ENCODE measurements at regions not wholly inside any gene's neighbourhood (a gene's known extent, or its start where the extent isn't known, plus 50 kb on each side); places are given as distances from the start of the nearest gene placed in this dataset.
A peak's percentile ranks its signal among the peaks of the same experiment; 100 is the strongest.

- DNase-seq = no peak
Measured at GRCh38 chrX:45980726-45981125, 564.5 kb downstream of the ZNF674 start.

DNA sequence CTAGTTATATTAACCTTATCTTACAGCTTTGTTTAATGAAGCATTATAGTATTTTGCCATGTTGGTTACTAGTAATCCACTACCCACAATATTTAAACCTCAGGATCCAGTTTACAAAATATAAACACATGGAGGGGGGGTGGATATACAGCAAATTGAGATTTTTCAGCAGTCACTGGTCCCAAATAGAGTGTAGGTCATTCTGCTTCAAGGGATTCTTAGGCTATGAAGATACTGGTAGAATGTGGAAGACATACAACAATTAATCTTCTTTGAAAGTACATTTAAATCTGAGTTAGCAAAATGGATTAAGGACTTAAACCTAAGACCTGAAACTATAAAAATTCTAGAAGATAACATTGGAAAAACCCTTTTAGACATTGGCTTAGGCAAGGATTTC, 569.6 kb downstream of the ZNF674 start:
- no peak for DNase-seq

- DNase-seq = no peak
Measured at GRCh38 chrX:45972636-45973035, 572.6 kb downstream of the ZNF674 start.

- no peak for DNase-seq
Measured at GRCh38 chrX:45959567-45959966, 585.7 kb downstream of the ZNF674 start.

DNA sequence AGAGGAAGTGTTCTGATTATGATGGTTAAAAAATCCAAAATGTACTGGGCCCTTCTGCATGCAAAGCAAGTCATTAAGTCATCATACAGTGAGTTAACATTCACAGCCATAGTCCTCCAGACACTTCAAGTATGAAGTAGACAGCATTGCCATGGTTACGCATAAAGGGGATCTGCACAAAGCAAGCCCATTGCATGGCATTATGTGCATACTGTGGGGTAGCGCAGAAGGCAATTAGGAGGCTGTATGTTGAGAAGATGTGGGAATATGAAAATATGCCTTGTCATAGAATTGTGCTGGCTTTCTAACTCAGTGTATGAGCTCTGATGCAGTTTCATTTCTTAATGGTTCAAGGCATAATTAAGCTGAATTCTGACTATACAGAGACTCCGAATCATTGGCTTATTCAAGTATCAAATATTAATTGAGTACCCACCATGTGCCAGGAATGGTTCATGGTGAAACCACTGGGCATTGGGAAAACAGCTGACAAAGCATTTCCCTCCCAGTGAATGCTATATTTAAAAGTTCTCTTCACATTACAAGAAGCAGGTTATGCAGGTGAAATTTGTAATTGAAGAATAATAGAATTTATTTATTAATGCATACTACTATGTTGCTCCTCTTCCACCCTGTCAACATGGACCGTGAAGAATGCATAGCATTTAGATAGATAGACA, 588.9 kb downstream of the ZNF674 start:
- no peak for DNase-seq

DNA sequence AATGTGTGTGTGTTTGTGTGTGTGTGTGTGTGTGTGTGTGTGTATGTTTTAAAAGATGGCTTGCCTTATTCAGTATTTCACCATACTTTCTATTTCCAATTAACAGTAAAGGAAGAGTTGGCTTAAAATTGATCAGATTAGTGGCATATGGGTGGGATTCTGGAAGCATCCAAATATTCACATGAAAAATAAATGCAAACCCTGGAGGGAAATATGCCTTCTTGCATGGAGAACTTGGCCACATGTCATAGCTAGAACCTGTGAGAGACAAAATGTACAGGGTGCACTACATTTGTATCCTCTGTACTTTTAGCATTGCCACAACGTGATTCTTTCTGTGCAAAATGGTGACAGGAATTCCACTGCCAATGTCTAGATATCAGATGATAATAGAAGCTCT, 589.6 kb downstream of the ZNF674 start:
- no peak for DNase-seq

GRCh38 chrX:45954026-45954425, 591.2 kb downstream of the ZNF674 start:
- no peak for DNase-seq

DNA sequence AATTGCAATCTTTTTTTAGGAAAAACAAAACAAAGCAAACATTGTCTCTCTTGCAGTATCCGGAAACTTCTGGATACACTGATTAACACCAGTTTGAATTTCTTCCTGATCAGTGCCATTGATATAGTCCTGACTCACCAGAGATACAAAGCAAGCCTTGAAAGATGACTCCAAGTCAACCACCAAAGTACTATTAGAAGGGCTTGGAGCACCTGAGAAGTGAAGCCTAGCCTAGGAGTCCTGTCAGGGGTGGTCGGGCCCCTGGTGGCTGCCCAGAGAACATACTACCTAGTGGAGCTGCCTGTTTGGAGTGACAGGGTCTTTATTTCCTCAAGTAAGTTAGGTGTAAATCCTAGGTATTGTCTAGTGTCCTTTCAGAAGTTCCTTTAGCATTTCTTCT, 593.2 kb downstream of the ZNF674 start:
- no peak for DNase-seq

DNA sequence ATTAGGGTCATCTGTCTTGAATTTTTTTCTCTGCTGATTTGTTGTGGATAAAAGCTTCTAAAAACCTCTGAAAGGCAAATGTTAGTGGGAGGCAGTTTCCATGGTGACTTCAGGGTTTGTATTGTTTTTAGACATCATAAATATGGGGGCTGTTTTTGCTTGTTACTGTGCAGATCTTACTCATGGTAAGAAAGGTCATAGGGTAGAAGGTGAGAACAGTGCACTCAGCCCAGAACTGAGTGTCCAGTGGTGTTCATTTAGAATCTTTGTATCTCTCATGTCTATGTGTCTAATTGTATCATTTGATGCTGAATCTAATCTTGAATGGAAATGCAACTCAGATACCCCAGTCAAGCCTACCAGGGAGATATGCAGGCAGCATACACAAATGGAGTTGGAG, 609.8 kb downstream of the ZNF674 start:
- DNase-seq = no peak

DNA sequence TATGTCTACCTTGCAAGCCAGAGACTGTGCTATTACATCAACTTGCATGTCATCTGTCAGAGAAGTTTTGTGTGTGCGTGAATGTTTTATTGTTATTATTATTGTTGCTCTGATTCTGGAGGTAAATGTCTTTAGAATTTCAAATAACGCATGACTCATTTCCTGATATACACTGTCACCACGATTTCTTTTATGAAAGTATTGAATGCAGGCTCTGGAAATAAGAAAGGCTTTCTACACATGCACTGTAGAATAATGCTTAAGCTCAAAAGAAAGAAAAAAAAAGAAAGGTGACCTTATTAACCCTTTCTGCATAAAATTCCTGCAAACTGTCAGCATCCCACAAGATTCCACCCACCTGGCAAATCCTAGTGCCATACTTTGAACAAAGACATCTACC, 632.9 kb downstream of the ZNF674 start:
- DNase-seq = no peak

- DNase-seq = no peak
Measured at GRCh38 chrX:45907786-45908185, 637.4 kb downstream of the ZNF674 start.

DNA sequence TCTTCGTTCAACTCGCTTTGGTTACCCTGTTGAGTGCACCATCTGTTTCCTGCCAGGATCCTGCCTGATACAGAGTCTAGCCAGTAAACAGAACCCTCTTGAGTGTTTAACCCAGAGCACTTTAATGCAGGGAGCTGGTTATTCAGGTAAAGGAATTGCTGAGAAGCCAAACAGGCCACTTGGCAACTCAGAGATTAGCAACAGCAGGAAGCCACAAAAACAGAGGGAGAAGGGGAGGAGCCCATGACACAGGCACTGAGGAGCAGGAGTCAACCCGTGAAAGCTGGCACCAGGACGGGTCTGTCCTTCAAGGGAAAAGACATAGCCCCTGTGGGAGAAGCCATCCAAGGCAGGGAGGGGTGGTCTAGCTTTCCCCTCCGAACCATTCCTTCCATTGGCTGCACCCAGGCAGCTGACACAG, 641.4 kb downstream of the ZNF674 start:
- DNase-seq = no peak

DNA sequence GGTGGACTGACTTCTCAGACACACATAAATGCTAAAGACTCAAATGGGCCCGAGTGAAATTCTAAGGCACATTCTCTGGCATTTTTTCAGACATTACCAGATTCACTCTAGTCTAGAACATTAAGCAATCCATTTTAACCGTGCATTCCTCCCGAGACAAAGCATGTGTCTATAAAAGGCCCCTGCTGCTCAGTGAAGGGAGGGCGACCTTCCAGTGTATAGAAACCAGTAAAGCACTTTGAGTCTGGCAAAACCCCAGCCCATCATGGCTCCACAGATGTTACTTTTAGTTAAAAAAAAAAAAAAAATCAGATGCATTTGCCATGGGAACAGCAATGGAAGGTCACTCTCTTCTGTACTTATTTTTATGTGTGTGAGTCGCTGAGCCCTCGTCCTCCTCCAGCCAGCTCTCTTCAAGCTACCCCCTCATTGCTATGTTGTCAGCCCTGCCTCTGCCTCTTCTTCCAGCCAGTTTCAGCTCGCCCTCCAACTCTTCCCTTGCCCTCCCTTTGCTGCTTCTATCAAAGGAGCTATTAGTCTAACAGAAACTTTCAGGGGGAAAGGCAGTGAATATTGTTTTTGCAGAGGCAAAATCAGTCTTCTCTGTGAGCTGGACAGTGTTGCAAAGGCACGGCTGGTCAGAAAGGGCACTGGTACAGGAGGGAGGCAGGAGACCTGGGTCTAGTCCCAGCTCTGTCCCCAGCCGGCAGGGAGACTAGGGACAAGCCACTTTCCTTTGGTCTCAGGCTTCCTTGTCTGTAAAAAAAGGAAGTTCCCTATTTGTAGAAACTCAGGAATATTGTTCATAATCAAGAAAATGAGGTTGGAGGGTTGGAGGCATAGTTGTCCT, 644.2 kb downstream of the ZNF674 start:
- DNase-seq = no peak

- DNase-seq = no peak
Measured at GRCh38 chrX:45894864-45895645, 650.2 kb downstream of the ZNF674 start.

- DNase-seq = peak in 1 of 2 experiments; percentile 5
Measured at GRCh38 chrX:45889471-45889870, 655.8 kb downstream of the ZNF674 start.

DNA sequence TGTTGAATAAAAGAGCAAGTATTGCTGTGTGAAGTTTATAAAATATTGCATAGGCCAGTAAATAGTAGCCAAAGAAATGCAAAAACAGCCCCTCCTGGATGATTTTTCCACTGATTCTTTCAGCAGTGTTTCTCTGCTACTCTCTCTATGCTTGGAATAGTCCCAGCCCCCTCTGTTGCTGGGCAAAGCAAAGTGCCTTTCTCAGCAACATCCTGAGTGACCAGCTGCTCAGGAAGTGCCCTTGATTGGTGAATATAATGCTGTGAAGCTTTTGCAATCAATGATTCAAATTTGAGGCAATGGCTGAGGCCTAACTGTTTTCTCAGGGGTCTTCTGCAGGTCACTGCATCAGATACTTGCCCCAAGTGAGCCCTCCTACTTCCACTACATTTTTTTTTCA, 656.7 kb downstream of the ZNF674 start:
- no peak for DNase-seq

DNA sequence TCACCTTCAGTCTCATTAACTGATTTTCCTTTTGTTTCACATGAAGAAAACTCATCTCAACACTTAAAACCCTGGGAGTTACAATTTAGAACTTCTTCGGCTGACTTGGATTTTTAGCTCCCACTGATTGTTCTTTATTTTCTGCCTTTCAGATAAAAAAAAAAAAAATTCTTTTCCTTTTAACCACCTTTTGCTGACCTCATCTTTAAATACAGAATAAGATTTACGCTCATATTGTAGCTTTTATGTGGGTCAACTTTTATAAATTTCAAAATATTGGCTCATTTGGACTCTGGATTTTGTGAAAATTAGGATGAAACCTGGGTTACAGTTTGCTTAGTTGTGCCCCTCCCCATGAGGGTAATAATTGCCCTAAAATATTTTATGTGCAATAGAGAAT, 659.3 kb downstream of the ZNF674 start:
- no peak for DNase-seq

DNA sequence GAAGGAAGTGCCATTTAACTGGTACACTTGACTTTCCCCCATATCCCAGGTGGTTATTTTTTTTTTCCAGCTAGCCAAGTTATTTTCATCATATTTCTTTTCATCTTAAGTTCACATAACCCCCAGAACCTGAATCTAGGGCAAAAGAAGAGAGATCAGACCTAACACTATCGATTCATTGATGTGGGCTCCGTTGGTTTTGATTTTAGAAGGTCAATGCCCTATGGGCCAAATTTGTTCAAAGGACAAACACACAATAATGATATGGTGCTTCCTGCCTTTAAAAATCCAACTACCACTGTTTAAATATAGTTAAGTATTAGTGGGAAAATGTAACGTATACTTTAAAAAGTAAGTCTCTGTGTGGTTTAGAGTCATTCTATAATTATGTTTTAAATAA, 665.7 kb downstream of the ZNF674 start:
- DNase-seq = no peak

DNA sequence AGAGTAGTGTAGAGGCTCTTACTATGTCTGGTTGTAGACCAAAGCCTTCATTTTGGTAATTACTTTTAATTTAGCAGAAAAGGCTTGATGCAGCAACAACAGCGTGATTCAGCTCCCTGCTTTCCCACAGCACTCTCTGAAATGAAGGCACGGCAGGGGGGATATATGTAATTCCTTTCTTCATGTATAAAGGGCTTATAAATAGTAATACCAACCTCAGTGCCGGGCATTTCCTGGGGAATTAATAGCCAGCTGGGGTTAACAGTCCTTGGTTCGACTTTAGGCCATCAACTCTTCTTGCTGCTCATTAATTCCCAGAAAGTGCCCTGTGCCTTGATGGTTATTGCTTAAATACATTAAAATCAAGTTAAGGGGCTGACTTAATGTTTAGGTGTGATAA, 669.0 kb downstream of the ZNF674 start:
- no peak for DNase-seq

- no peak for DNase-seq
Measured at GRCh38 chrX:45873781-45874180, 671.4 kb downstream of the ZNF674 start.

DNA sequence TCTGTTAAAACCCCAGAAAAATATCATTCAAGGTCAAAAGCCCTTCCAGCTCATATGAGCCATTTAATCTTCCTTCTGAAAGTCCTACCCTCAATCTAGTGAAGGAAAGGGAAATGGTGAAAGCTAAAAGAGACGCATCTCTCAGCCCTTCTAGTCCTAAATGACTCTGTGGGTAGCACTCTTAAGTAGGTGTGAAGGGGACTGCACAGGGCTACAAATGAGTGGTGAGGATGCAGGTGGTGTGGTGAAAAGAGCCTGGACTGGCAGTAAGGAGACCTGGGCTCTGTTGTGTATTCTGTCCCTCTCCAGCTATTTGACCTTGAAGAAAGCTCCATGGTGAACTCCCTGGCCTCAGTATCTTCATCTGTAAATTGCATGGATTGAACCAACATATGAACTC, 671.8 kb upstream of the DIPK2B start:
- DNase-seq = no peak

DNA sequence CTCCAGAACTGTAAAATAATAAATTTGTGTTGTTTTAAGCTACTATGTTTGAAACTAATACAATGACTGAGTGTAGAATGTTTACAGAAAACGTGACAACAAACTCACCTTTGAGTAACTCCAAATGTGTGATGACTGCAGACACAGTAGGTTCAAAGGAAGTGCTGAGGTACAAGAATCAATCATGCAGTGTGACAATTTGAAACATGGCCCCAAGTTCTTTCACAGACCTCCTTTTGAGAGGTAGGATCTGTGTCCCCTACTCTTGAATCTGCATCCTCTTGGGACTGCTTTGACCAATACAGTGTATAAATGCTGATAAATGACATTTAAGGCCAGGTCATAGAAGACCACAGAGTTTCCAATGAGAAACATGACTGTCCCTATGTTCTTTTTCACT, 667.7 kb upstream of the DIPK2B start:
- DNase-seq = no peak

- DNase-seq = no peak
Measured at GRCh38 chrX:45862801-45863200, 662.1 kb upstream of the DIPK2B start.

- DNase-seq = no peak
Measured at GRCh38 chrX:45860450-45860849, 659.8 kb upstream of the DIPK2B start.

Measured in activated CD4-positive, alpha-beta T cell treated with anti-CD3 and anti-CD28 coated beads, Interleukin-2, amount 50 U/mL, for 48 hours (primary cell).